GM12872 (cell line): ENCODE measurements at regions not wholly inside any gene's neighbourhood (a gene's known extent, or its start where the extent isn't known, plus 50 kb on each side); places are given as distances from the start of the nearest gene placed in this dataset.

ENCODE experiments used
- TF ChIP-seq, protein P1 (sequence below): IDR thresholded peaks from 3 replicates; pipeline ENCODE4 v1.5.1; 2011; ENCODE audit warnings: low read depth, mild to moderate bottlenecking, low read length, moderate library complexity; ENCODE audit not compliant: insufficient read depth

DNA sequence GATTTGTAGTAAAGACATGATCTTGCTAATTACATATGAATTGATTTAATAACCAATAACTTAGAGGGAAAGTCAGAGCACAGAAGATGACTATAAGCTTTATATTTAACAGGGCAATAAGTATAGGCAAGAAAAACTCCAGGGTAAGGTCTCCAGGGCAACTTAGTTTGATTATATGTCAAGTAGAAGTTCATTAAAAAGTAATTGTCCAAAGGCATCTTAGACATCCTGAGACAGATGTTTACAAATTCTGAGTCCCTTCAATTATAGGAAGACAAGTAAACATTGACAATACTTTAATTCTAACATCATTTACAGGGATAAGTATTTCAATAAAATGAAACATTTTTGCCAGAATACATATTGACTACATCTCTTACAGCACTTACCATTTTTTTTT is 416.0 kb downstream of the RAP2B start:
- TF ChIP-seq, protein P1, sequence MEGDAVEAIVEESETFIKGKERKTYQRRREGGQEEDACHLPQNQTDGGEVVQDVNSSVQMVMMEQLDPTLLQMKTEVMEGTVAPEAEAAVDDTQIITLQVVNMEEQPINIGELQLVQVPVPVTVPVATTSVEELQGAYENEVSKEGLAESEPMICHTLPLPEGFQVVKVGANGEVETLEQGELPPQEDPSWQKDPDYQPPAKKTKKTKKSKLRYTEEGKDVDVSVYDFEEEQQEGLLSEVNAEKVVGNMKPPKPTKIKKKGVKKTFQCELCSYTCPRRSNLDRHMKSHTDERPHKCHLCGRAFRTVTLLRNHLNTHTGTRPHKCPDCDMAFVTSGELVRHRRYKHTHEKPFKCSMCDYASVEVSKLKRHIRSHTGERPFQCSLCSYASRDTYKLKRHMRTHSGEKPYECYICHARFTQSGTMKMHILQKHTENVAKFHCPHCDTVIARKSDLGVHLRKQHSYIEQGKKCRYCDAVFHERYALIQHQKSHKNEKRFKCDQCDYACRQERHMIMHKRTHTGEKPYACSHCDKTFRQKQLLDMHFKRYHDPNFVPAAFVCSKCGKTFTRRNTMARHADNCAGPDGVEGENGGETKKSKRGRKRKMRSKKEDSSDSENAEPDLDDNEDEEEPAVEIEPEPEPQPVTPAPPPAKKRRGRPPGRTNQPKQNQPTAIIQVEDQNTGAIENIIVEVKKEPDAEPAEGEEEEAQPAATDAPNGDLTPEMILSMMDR = no peak

DNA sequence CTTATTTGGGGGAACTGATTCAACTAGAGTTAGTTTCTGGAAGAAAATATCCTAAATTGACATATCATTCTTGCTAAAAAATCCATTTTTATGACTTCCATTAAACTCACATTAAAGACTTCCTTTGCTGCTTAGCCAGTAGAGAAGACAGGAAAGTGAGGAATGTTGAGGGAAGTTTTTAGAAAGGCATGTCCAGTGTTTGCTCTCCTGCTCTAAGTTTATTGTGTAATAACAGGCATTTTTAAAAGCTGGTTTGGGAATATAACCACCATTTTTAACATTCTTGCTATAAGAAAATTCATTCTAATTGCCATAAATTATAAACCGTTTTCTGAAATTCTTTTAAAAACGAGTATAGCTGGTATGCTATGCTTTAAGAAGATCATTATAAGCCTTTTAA is 428.0 kb downstream of the RAP2B start:
- TF ChIP-seq, protein P1 = no peak

DNA sequence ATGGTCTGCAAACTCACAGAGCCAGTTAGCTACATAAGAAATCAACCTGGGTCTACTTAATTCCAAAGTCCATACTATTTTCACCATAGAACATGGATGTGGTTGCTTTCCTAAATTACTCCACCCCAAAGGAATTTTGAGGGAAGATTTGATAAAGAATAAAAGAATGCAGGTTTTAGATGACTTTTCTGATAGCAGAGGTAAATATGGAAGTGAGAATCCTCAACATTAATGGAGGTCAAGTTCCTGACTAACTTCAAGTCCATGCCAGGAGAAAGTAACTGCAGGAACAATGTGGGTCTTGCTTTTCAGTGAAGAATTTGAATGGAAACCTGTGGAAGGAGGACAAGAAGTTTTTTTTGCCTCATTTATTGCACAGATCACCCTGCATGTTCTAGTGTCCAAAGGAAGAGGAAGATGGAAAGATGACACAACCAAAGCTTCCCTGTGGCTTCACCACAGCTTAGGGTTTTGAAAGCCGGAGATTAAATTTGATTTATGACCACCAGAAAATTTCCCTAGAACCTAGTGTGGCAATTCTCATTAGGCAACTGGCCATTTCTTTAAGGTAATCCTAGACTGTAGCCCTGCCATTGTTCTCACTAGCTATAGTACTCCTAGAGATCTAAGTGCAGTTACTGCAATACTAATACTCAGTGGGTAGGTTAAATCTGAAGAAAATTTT is 429.7 kb downstream of the RAP2B start:
- TF ChIP-seq, protein P1 = no peak

DNA sequence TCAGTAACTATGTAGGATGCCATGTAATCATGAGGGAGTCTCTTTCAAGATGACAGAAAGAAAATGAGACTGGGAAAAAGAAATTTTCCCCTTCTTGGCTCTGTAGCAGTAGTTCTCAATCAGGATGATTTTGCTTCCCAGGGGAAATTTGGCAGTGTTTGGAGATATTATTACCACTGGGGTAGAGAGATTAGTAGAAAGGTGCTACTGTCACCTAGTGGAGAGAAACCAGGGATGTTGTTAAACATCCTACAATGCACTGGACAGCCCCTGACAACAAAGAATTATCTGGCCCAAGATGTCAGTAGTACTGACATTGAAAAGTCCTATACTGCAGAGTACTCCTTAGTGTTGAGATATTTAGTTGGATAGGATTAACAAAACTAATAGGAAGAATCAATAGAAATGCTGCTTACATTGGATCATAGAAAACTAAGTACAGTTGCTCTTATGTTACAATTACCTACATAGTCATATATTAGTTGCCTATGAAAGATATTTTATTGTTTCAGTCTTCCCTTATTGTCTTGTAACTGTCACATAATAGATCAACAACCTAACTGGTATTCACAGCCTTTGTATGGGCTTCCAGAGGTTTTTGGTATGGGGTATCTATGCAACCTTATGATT is 433.3 kb downstream of the RAP2B start:
- TF ChIP-seq, protein P1 = peak; percentile 52; the same call in 2 of the 3 replicates

DNA sequence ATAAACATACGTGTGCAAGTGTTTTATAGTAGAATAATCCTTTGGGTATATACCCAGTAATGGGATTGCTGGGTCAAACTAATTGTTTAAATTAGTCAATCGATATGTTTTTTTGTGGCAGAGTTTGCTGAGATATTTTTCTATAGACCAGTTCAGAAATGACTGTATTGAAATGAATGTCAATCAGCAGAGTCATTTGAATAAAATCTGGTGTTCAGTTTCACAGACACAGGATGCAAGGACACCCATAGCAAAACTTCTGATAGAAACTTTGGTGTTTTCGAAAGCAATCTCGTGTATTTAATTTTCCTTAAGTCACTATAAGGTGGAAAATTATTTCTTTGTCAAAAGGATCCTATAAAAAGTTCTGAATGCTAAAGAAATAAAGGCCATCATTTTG is 434.4 kb downstream of the RAP2B start:
- TF ChIP-seq, protein P1 = no peak

DNA sequence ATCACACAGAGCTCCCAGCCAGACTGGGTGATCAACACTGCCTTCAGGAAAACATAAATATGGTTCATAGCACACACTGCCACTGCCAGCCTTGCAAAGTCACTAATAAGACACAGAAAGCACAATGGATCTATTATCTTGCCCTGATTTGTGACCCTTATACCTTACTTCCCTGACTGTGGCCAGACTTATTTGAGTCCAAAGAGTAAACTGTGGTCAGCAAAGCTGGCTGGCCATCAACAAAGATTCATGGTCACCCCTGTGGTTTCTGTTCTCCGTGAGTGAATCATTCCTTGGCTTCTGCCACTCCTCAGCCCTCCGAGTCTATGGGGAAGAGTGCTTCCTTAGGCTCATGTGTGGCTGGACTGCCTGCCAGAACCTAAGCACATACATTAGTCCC is 437.7 kb downstream of the RAP2B start:
- TF ChIP-seq, protein P1 = no peak

DNA sequence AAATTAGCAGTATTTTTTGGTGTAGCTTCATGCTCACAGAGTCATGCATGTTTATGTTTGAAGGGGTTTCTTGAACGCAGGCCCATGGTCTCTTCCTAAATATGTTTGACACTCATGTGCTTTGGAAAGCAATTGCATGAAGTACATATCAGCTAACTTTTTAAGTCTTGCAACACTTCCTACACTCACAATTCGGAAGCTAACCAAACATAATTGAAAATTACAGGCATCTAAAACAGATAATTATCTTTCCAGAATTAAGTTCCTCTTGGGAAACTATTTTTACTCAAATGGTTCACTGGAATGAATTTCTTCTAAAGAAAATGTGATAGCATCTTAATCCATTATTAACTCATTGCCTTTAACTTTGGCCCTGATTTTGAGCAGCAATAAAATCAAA is 438.9 kb downstream of the RAP2B start:
- TF ChIP-seq, protein P1 = no peak
